H9 (cell line): ENCODE measurements at regions not wholly inside any gene's neighbourhood (a gene's known extent, or its start where the extent isn't known, plus 50 kb on each side); places are given as distances from the start of the nearest gene placed in this dataset.

Source experiments
- DNase-seq: peaks from one replicate; pipeline ENCODE4 v3.0.0-alpha.2; 2017
- H2AFZ ChIP-seq: one replicate; pipeline ENCODE4 v1.6.1; 2013; ENCODE audit warnings: mild to moderate bottlenecking, low read length, control low read depth, moderate library complexity
- H2AK5ac ChIP-seq: 2 replicates; pipeline ENCODE4 v1.6.1; 2013; ENCODE audit warnings: low read length, control low read depth, mixed read lengths; ENCODE audit not compliant: insufficient read length
- H2BK120ac ChIP-seq: one replicate; pipeline ENCODE4 v1.6.1; 2013; ENCODE audit warnings: low read depth, mild to moderate bottlenecking, low read length, control low read depth, inconsistent platforms; ENCODE audit not compliant: poor library complexity, severe bottlenecking
- H2BK12ac ChIP-seq: 2 replicates; pipeline ENCODE4 v1.6.1; 2013; ENCODE audit warnings: low read length, control low read depth, mixed read lengths, low read depth; ENCODE audit not compliant: insufficient read length
- H2BK15ac ChIP-seq: 2 replicates; pipeline ENCODE4 v1.6.1; 2013; ENCODE audit warnings: low read depth, low read length, control low read depth
- H2BK20ac ChIP-seq: one replicate; pipeline ENCODE4 v1.6.1; 2013; ENCODE audit warnings: low read depth, mild to moderate bottlenecking, low read length, control low read depth, inconsistent platforms; ENCODE audit not compliant: poor library complexity, severe bottlenecking
- H2BK5ac ChIP-seq: 2 replicates; pipeline ENCODE4 v1.6.1; 2013; ENCODE audit warnings: low read length, control low read depth, mixed read lengths; ENCODE audit not compliant: insufficient read length
- H3K14ac ChIP-seq: 2 replicates; pipeline ENCODE4 v1.6.1; 2013; ENCODE audit warnings: low read length, control low read depth; ENCODE audit not compliant: insufficient read depth
- H3K18ac ChIP-seq: 2 replicates; pipeline ENCODE4 v1.6.1; 2013; ENCODE audit warnings: low read depth, mild to moderate bottlenecking, mixed read lengths, low read length, control low read depth; ENCODE audit not compliant: insufficient read length
- H3K23ac ChIP-seq: 2 replicates; pipeline ENCODE4 v1.6.1; 2013; ENCODE audit warnings: low read length, control low read depth, mixed read lengths, low read depth; ENCODE audit not compliant: insufficient read length
- H3K23me2 ChIP-seq: 2 replicates; pipeline ENCODE4 v1.6.1; 2013; ENCODE audit warnings: low read depth, mild to moderate bottlenecking, mixed read lengths, low read length, control low read depth; ENCODE audit not compliant: insufficient read length, poor library complexity, severe bottlenecking
- H3K27ac ChIP-seq: 2 replicates; pipeline ENCODE4 v1.5.1; 2013; ENCODE audit warnings: low read length, control low read depth, mixed read lengths, low read depth; ENCODE audit not compliant: insufficient read length
- H3K27me3 ChIP-seq: 2 replicates; pipeline ENCODE4 v1.6.1; 2013; ENCODE audit warnings: low read length, control low read depth, inconsistent platforms; ENCODE audit not compliant: insufficient read depth
- H3K4ac ChIP-seq: 2 replicates; pipeline ENCODE4 v1.6.1; 2013; ENCODE audit warnings: low read depth, mild to moderate bottlenecking, control low read depth, inconsistent platforms, low read length, moderate library complexity
- H3K4me1 ChIP-seq: 2 replicates; pipeline ENCODE4 v1.6.1; 2013; ENCODE audit warnings: low read length, control low read depth, inconsistent platforms; ENCODE audit not compliant: insufficient read depth
- H3K4me2 ChIP-seq: 2 replicates; pipeline ENCODE4 v1.6.1; 2013; ENCODE audit warnings: low read length, control low read depth, mixed read lengths; ENCODE audit not compliant: insufficient read length, insufficient read depth
- H3K56ac ChIP-seq: 2 replicates; pipeline ENCODE4 v1.6.1; 2013; ENCODE audit warnings: low read depth, mild to moderate bottlenecking, mixed read lengths, low read length, control low read depth; ENCODE audit not compliant: insufficient read length
- H3K79me1 ChIP-seq: 2 replicates; pipeline ENCODE4 v1.6.1; 2013; ENCODE audit warnings: low read depth, mild to moderate bottlenecking, moderate library complexity, low read length, control low read depth, inconsistent platforms; ENCODE audit not compliant: insufficient read depth, poor library complexity, severe bottlenecking
- H3K79me2 ChIP-seq: 2 replicates; pipeline ENCODE4 v1.6.1; 2013; ENCODE audit warnings: low read length, control low read depth, inconsistent platforms; ENCODE audit not compliant: insufficient read depth
- H3K9ac ChIP-seq: 2 replicates; pipeline ENCODE4 v1.6.1; 2013; ENCODE audit warnings: low read length, control low read depth, mixed read lengths; ENCODE audit not compliant: insufficient read length; ENCODE audit errors: extremely low read depth
- H3K9me3 ChIP-seq: one replicate; pipeline ENCODE4 v1.6.1; 2013; ENCODE audit warnings: low read depth, low read length, inconsistent platforms; ENCODE audit not compliant: control insufficient read depth
- H3T11ph ChIP-seq: one replicate; pipeline ENCODE4 v1.6.1; 2013; ENCODE audit warnings: mild to moderate bottlenecking, low read length, control low read depth, inconsistent platforms
- H4K20me1 ChIP-seq: one replicate; pipeline ENCODE4 v1.6.1; 2013; ENCODE audit not compliant: control insufficient read depth, insufficient read length, insufficient read depth
- H4K5ac ChIP-seq: 2 replicates; pipeline ENCODE4 v1.6.1; 2013; ENCODE audit warnings: low read depth, mild to moderate bottlenecking, mixed read lengths, low read length, control low read depth; ENCODE audit not compliant: insufficient read length
- H4K8ac ChIP-seq: replicated peaks from 2 replicates; pipeline ENCODE4 v1.6.1; 2013; ENCODE audit warnings: low read length, control low read depth, mixed read lengths, low read depth; ENCODE audit not compliant: insufficient read length
- H4K91ac ChIP-seq: 2 replicates; pipeline ENCODE4 v1.6.1; 2013; ENCODE audit warnings: low read depth, mild to moderate bottlenecking, moderate library complexity, mixed read lengths, low read length, control low read depth; ENCODE audit not compliant: insufficient read length
- H3K27ac Mint-ChIP-seq, 3 experiments: 2 replicates in 2 of 3; 3 replicates in 1 of 3; pipeline ENCODE4 v1.8.0; 2020 to 2021; ENCODE audit warnings: mixed read lengths in 3 of 3, mild to moderate bottlenecking in 1 of 3, moderate library complexity in 1 of 3
- H3K27me3 Mint-ChIP-seq: 2 replicates; pipeline ENCODE4 v1.8.0; 2021; ENCODE audit warnings: low read depth, mild to moderate bottlenecking, moderate library complexity, mixed read lengths
- H3K36me3 Mint-ChIP-seq, 3 experiments: 2 replicates in 2 of 3; 3 replicates in 1 of 3; pipeline ENCODE4 v1.8.0; 2020 to 2021; ENCODE audit warnings: low read depth in 3 of 3, mixed read lengths in 3 of 3; ENCODE audit not compliant: insufficient read depth in 1 of 3
- H3K4me1 Mint-ChIP-seq, 2 experiments: 2 replicates each; pipeline ENCODE4 v1.8.0; 2020; ENCODE audit warnings: mixed read lengths in 2 of 2
- H3K4me3 Mint-ChIP-seq, 2 experiments: 2 replicates in 1 of 2; 3 replicates in 1 of 2; pipeline ENCODE4 v1.8.0; 2020 to 2021; ENCODE audit warnings: mild to moderate bottlenecking in 2 of 2, mixed read lengths in 2 of 2, moderate library complexity in 1 of 2
- H3K9me3 Mint-ChIP-seq, 2 experiments: 2 replicates in 1 of 2; 3 replicates in 1 of 2; pipeline ENCODE4 v1.8.0; 2020; ENCODE audit warnings: mild to moderate bottlenecking in 2 of 2, mixed read lengths in 2 of 2, moderate library complexity in 1 of 2
- WGBS: extraction: QIAGEN DNeasy Blood & Tissue Kit; methylation state at CpG from one replicate; pipeline ENCODE4 v1.1.7; 2013; ENCODE audit warnings: missing lambda C conversion rate, low lambda C conversion rate, mixed read lengths; ENCODE audit not compliant: insufficient read length; ENCODE audit errors: extremely low coverage; 5-methylcytosine and 5-hydroxymethylcytosine counted together
- TF ChIP-seq, protein P1 (sequence below): fragments of 200-600 bp; sonication (generic); conservative IDR thresholded peaks from 3 replicates; pipeline ENCODE4 v1.8.0; 2021; ENCODE audit warnings: antibody characterized with exemption, mild to moderate bottlenecking

DNA sequence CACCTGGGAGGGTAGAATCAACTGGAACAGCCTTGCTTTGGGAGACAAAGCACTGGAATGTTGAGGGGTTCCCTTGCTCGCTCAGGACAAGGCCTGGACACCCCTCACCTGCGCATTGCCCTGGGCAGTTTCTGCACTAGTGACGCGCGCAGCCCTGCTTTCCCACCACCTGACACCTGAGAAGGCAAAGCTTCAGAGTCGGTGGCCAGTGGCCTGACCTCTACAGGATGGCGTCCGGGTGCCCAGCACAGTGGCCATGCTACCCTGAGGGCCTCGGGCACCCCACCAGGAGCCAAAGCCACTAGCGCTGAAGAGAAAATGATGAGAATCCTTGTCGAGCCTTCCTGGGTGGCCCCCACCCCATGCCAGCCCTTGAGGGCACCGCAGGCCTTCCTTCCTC lies 161.3 kb downstream of the OLFM1 start:
- no peak overlapping the region for H3K18ac ChIP-seq
- H4K8ac ChIP-seq: no peak overlapping the region
- Mint-ChIP-seq H3K4me1 (peaks cover 11 to 25% of the 10 kb centered on the region in 2 experiments), H3K36me3 (no peaks in the 10 kb centered on the region), H3K9me3 (no peaks in the 10 kb centered on the region; a peak in 1 of 5 replicates), H3K27ac (no peak overlapping the region), H3K27me3 (peaks cover 6% of the 10 kb centered on the region), H3K4me3 (no peak overlapping the region)
- TF ChIP-seq, protein P1, sequence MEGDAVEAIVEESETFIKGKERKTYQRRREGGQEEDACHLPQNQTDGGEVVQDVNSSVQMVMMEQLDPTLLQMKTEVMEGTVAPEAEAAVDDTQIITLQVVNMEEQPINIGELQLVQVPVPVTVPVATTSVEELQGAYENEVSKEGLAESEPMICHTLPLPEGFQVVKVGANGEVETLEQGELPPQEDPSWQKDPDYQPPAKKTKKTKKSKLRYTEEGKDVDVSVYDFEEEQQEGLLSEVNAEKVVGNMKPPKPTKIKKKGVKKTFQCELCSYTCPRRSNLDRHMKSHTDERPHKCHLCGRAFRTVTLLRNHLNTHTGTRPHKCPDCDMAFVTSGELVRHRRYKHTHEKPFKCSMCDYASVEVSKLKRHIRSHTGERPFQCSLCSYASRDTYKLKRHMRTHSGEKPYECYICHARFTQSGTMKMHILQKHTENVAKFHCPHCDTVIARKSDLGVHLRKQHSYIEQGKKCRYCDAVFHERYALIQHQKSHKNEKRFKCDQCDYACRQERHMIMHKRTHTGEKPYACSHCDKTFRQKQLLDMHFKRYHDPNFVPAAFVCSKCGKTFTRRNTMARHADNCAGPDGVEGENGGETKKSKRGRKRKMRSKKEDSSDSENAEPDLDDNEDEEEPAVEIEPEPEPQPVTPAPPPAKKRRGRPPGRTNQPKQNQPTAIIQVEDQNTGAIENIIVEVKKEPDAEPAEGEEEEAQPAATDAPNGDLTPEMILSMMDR: no peak
- H2BK5ac ChIP-seq: no peak overlapping the region
- no peak overlapping the region for H3K27ac ChIP-seq
- no CpG with 5 or more reads among the region's 12 CpGs for WGBS
- no peaks in the 10 kb centered on the region for H3K79me2 ChIP-seq
- H2BK12ac ChIP-seq: no peak overlapping the region
- H4K91ac ChIP-seq: no peak overlapping the region
- no peak overlapping the region for H3K4ac ChIP-seq
- no peak overlapping the region for H3K56ac ChIP-seq
- no peaks in the 10 kb centered on the region for H3K27me3 ChIP-seq
- no peaks in the 10 kb centered on the region; the same call in 1 of the 2 replicates for H3K4me1 ChIP-seq
- H2BK20ac ChIP-seq: no peak overlapping the region
- no peak overlapping the region for H4K5ac ChIP-seq
- no peak overlapping the region for H2BK120ac ChIP-seq
- H2AFZ ChIP-seq: no peak overlapping the region
- no peak for DNase-seq
- H3K79me1 ChIP-seq: no peaks in the 10 kb centered on the region
- H4K20me1 ChIP-seq: no peaks in the 10 kb centered on the region
- H3T11ph ChIP-seq: no peak overlapping the region
- H3K14ac ChIP-seq: no peak overlapping the region; the same call in 1 of the 2 replicates
- no peak overlapping the region for H3K23ac ChIP-seq
- no peak overlapping the region for H3K4me2 ChIP-seq
- no peak overlapping the region for H2BK15ac ChIP-seq
- no peaks in the 10 kb centered on the region for H3K9me3 ChIP-seq
- H3K23me2 ChIP-seq: no peaks in the 10 kb centered on the region
- no peak overlapping the region for H2AK5ac ChIP-seq
- no peak overlapping the region for H3K9ac ChIP-seq
